Activated naive CD8-positive, alpha-beta T cell treated with anti-CD3 and anti-CD28 coated beads, Interleukin-2, amount 50 U/mL, for 24 hours (primary cell): ENCODE measurements at regions not wholly inside any gene's neighbourhood (a gene's known extent, or its start where the extent isn't known, plus 50 kb on each side); places are given as distances from the start of the nearest gene placed in this dataset.

Experiments used
- ATAC-seq: fragments of 150-1000 bp; cut with Tn5 transposase; one replicate; pipeline ENCODE4 v1.10.0; 2021
- DNase-seq: peaks from one replicate; pipeline ENCODE4 v3.0.0; 2021
- H3K27ac Mint-ChIP-seq: one replicate; pipeline ENCODE4 v1.8.0; 2021; ENCODE audit warnings: mild to moderate bottlenecking, mixed read lengths
- H3K27me3 Mint-ChIP-seq: one replicate; pipeline ENCODE4 v1.8.0; 2021; ENCODE audit warnings: mixed read lengths
- H3K36me3 Mint-ChIP-seq: one replicate; pipeline ENCODE4 v1.8.0; 2021; ENCODE audit warnings: low read depth, mixed read lengths
- H3K4me1 Mint-ChIP-seq: one replicate; pipeline ENCODE4 v1.8.0; 2021; ENCODE audit warnings: mixed read lengths
- H3K4me3 Mint-ChIP-seq: one replicate; pipeline ENCODE4 v1.8.0; 2021; ENCODE audit warnings: mild to moderate bottlenecking, moderate library complexity, mixed read lengths
- H3K9me3 Mint-ChIP-seq: one replicate; pipeline ENCODE4 v1.8.0; 2021; ENCODE audit warnings: mixed read lengths

DNA sequence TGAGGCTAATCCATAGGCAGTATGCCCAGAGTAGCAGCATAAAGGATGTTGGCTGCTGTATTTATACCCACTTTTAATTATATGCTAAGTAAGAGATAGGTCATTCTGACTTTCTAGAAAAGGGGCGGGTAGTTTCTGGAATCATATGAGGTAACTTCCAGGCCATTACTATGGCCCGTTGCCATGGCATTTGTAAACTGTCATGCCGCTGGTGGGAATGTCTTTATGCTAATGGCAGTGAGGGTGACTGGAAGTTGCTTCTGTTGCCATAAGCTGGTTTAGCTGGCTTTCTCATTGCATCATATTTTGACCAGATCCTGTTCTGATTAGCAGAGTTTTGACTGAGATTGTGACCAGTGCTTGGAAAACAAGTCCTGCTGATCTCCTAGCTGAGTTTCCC, 929.6 kb upstream of the CDH8 start:
- no peak for DNase-seq
- H3K27ac Mint-ChIP-seq, result no peak overlapping the region
- H3K36me3 Mint-ChIP-seq, result no peaks in the 10 kb centered on the region
- H3K27me3 Mint-ChIP-seq, result no peaks in the 10 kb centered on the region
- no peak for ATAC-seq
- H3K4me1 Mint-ChIP-seq, result no peaks in the 10 kb centered on the region
- peaks cover 3% of the 10 kb centered on the region for H3K9me3 Mint-ChIP-seq
- no peak overlapping the region for H3K4me3 Mint-ChIP-seq

- DNase-seq, result no peak
- Mint-ChIP-seq H3K4me3 (no peak overlapping the region), H3K36me3 (no peaks in the 10 kb centered on the region)
Observed at GRCh38 chr16:62963846-62964245, 927.6 kb upstream of the CDH8 start.

GRCh38 chr16:62955033-62955349, 918.8 kb upstream of the CDH8 start:
- Mint-ChIP-seq H3K36me3 (no peaks in the 10 kb centered on the region), H3K27ac (no peak overlapping the region), H3K27me3 (no peaks in the 10 kb centered on the region), H3K4me3 (no peak overlapping the region), H3K9me3 (peaks cover 23% of the 10 kb centered on the region), H3K4me1 (no peaks in the 10 kb centered on the region)
- DNase-seq (no peak), ATAC-seq (no peak)

More at GRCh38 chr16:62963846-62964245, 927.6 kb upstream of the CDH8 start:
- ATAC-seq, result no peak
- no peak overlapping the region for H3K27ac Mint-ChIP-seq
- no peaks in the 10 kb centered on the region for H3K4me1 Mint-ChIP-seq
- peaks cover 15% of the 10 kb centered on the region for H3K9me3 Mint-ChIP-seq
- no peaks in the 10 kb centered on the region for H3K27me3 Mint-ChIP-seq

DNA sequence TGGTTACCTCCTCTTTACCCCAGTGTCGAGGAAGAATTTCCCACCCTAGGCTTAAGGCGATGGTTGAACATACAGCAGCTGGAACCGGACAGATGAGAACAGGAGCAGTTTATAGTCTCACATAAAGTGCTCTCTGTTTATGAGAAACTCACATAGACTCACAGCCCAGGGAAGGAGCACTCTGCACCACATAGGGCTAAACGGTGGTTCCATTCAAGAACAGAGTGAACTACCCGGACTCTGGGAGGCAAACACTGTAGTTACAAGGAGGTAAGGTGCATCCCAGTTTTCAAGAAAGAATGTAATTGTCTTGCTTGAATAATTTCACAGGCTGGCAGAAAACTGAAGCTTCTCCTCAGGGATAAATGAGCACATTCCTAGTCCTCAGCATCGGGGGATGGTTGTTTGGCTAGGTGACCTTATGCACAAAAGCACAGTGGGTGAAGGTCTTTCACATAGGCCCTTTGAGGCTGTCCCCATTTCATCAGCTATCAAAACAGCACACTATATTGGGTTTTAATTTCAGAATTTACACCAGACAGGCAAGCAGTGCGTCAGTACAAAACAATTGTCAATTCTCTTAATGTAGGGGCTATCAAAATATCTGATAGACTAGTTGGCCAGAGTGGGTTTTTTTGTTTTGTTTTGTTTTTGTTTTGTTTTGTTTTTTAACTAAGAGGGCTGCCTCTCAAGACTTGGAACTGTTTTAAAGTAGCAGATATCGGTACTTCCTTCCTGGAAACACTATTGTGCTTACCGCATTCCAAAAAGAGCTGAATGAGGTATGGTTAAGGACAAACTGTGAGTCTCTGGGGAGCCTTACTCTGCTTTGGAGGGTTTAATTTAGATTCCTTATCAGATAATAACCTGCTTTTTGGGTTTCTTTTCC, 918.1 kb upstream of the CDH8 start:
- ATAC-seq, result no peak

DNA sequence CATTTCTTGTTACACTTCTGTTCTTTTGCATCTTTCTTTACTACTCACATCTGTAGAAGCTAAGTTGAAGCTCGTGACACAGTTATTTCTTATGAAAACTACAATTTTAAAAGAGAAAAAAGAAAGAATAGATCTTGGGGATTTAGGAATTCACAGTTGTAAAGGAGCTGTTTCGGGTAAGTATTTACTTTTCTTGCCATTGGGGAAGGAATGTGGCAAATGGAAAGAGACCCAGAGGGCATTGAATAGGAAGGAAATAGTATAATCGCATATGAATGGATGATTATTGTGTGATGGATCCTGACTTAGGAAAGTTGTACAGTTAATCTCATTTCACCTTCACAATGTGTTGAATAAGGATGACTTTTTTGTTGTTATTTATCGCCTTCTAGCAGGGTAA, 914.1 kb upstream of the CDH8 start:
- no peak for ATAC-seq
- no peaks in the 10 kb centered on the region for H3K36me3 Mint-ChIP-seq
- DNase-seq, result no peak

More for the DNA sequence above, 918.1 kb upstream of the CDH8 start:
- DNase-seq, result no peak
- Mint-ChIP-seq H3K27me3 (no peaks in the 10 kb centered on the region), H3K9me3 (peaks cover 17% of the 10 kb centered on the region), H3K36me3 (no peaks in the 10 kb centered on the region), H3K4me3 (no peak overlapping the region), H3K27ac (no peak overlapping the region), H3K4me1 (no peaks in the 10 kb centered on the region)

DNA sequence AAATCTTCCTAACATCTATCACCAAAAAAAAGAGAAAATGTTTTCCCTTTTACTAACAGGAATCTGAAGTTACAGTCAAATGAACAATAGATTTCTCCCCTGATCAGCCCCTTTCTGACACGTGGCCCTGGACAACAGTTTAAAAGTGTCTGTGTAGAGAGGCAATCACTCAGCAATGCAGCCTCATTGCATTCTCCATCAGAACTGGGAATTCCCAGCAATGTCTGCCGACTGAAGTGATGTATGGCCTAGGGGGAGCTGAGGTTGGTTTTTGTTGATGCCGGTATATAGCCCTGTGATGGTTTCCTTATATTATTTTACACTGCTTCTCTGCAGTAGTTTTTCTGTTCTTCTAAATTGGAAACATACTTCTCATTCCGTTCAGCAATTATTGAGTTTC, 904.3 kb upstream of the CDH8 start:
- no peaks in the 10 kb centered on the region for H3K27me3 Mint-ChIP-seq
- H3K36me3 Mint-ChIP-seq, result no peaks in the 10 kb centered on the region
- no peak for ATAC-seq
- H3K9me3 Mint-ChIP-seq, result peaks cover 11% of the 10 kb centered on the region
- H3K4me1 Mint-ChIP-seq, result no peaks in the 10 kb centered on the region
- no peak for DNase-seq
- no peak overlapping the region for H3K4me3 Mint-ChIP-seq
- no peak overlapping the region for H3K27ac Mint-ChIP-seq

More for the DNA sequence above, 914.1 kb upstream of the CDH8 start:
- H3K4me3 Mint-ChIP-seq, result no peak overlapping the region
- no peaks in the 10 kb centered on the region for H3K27me3 Mint-ChIP-seq
- H3K27ac Mint-ChIP-seq, result no peak overlapping the region
- no peaks in the 10 kb centered on the region for H3K4me1 Mint-ChIP-seq
- H3K9me3 Mint-ChIP-seq, result peaks cover 18% of the 10 kb centered on the region

- ATAC-seq (no peak), DNase-seq (no peak)
- no peaks in the 10 kb centered on the region for H3K27me3 Mint-ChIP-seq
- no peak overlapping the region for H3K4me3 Mint-ChIP-seq
- no peaks in the 10 kb centered on the region for H3K36me3 Mint-ChIP-seq
- H3K27ac Mint-ChIP-seq, result no peak overlapping the region
- H3K4me1 Mint-ChIP-seq, result no peaks in the 10 kb centered on the region
- peaks cover 10% of the 10 kb centered on the region for H3K9me3 Mint-ChIP-seq
Observed at GRCh38 chr16:62939687-62940086, 903.4 kb upstream of the CDH8 start.

DNA sequence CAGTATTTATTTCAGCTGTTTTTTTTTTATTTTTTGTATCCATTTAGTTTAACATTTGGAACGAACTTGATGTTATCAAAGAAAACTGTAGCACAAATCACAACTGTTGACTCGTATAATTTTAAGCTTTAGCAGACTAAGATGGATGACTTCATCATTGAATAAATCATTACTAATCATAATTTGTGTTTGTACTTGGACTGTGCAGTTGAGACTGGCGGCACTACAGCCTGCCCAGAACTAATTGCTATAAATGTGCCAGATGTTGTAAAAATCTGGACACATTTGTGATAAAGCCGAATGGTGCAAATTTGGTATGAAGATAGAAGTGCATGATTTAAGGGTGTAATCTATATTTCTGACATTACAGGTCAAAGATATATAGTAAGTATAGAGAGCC, 897.7 kb upstream of the CDH8 start:
- H3K27me3 Mint-ChIP-seq, result no peaks in the 10 kb centered on the region
- DNase-seq (no peak), ATAC-seq (no peak)
- H3K9me3 Mint-ChIP-seq, result peaks cover 3% of the 10 kb centered on the region
- no peak overlapping the region for H3K4me3 Mint-ChIP-seq
- H3K4me1 Mint-ChIP-seq, result no peaks in the 10 kb centered on the region
- H3K27ac Mint-ChIP-seq, result no peak overlapping the region
- no peaks in the 10 kb centered on the region for H3K36me3 Mint-ChIP-seq

DNA sequence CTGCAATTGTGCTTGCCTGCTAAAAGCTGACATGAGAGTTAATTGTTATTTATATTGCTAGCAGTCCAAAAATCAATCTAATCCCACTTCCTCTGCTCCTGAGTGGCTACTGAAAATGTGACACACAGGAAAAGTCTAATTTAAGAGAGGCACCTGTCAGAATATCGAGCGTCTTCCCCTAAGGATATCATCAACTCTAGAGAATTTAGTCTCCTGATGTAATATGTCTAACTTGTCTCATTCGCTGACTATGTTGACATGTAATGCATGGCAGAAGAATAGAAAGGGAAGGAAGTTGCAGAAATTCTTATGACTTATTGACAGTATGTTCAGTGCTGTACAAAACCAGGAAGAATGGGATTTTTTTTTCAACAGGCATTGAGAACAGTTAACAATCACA, 893.4 kb upstream of the CDH8 start:
- no peak for DNase-seq
- H3K36me3 Mint-ChIP-seq, result no peaks in the 10 kb centered on the region
- H3K4me3 Mint-ChIP-seq, result no peak overlapping the region
- no peaks in the 10 kb centered on the region for H3K27me3 Mint-ChIP-seq
- H3K9me3 Mint-ChIP-seq, result peaks cover 11% of the 10 kb centered on the region
- ATAC-seq, result no peak
- H3K27ac Mint-ChIP-seq, result no peak overlapping the region
- H3K4me1 Mint-ChIP-seq, result no peaks in the 10 kb centered on the region

DNA sequence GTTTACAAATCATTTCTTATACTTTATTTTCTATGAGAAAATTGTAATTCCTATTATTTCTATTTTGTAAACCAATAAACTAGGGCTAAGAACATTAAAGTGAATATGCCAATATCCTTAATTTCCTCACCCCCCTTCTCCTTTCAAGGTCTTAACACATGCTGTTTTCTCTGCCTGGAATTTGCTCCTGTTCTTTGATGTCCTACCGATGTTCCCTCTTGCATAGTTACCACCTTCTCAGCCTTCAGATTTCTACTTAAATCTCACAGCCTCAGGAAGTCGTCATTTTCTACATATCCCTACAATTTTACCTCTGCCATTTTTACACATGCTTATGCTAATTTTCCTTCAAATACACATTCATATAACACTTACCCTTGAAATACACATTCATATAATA, 890.9 kb upstream of the CDH8 start:
- H3K27ac Mint-ChIP-seq, result no peak overlapping the region
- no peaks in the 10 kb centered on the region for H3K27me3 Mint-ChIP-seq
- peaks cover 18% of the 10 kb centered on the region for H3K9me3 Mint-ChIP-seq
- no peaks in the 10 kb centered on the region for H3K36me3 Mint-ChIP-seq
- no peak overlapping the region for H3K4me3 Mint-ChIP-seq
- DNase-seq (no peak), ATAC-seq (no peak)
- no peaks in the 10 kb centered on the region for H3K4me1 Mint-ChIP-seq

GRCh38 chr16:62926121-62926801, 890.0 kb upstream of the CDH8 start:
- DNase-seq, result no peak
- Mint-ChIP-seq H3K4me1 (no peaks in the 10 kb centered on the region), H3K4me3 (no peak overlapping the region), H3K27me3 (no peaks in the 10 kb centered on the region), H3K9me3 (peaks cover 18% of the 10 kb centered on the region), H3K27ac (no peak overlapping the region), H3K36me3 (no peaks in the 10 kb centered on the region)
- no peak for ATAC-seq

DNA sequence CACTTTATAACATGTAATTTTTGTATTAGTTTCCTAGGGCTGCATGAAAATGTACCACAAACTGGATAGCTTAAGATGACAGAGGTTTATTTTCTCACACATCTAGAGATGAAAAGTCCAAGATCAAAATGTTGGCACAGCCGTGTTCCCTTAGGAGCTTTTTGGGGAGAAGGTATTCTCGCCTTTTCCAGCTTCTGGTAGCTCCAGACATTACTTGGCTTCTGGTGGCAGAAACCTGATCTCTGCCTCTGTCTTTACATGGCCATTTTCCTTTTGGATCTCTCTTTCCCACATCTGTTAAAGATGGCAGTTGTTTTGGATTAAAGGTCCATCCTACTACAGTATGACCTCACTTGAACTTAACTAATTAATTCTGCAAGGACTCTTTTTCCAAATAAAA, 885.7 kb upstream of the CDH8 start:
- no peaks in the 10 kb centered on the region for H3K27me3 Mint-ChIP-seq
- ATAC-seq (no peak), DNase-seq (no peak)
- H3K4me3 Mint-ChIP-seq, result no peak overlapping the region
- no peak overlapping the region for H3K27ac Mint-ChIP-seq
- no peaks in the 10 kb centered on the region for H3K36me3 Mint-ChIP-seq
- H3K9me3 Mint-ChIP-seq, result peaks cover 22% of the 10 kb centered on the region
- no peaks in the 10 kb centered on the region for H3K4me1 Mint-ChIP-seq

- H3K9me3 Mint-ChIP-seq, result peaks cover 38% of the 10 kb centered on the region
- DNase-seq (no peak), ATAC-seq (no peak)
- H3K27me3 Mint-ChIP-seq, result no peaks in the 10 kb centered on the region
- H3K36me3 Mint-ChIP-seq, result no peaks in the 10 kb centered on the region
- no peaks in the 10 kb centered on the region for H3K4me1 Mint-ChIP-seq
- H3K27ac Mint-ChIP-seq, result no peak overlapping the region
- H3K4me3 Mint-ChIP-seq, result no peak overlapping the region
Observed at GRCh38 chr16:62913924-62914323, 877.7 kb upstream of the CDH8 start.

- Mint-ChIP-seq H3K4me1 (no peaks in the 10 kb centered on the region), H3K27me3 (no peaks in the 10 kb centered on the region), H3K27ac (no peak overlapping the region), H3K36me3 (no peaks in the 10 kb centered on the region), H3K9me3 (peaks cover 36% of the 10 kb centered on the region), H3K4me3 (no peak overlapping the region)
- no peak for ATAC-seq
- DNase-seq, result no peak
Observed at GRCh38 chr16:62913333-62913732, 877.1 kb upstream of the CDH8 start.

- Mint-ChIP-seq H3K4me1 (no peaks in the 10 kb centered on the region), H3K36me3 (no peaks in the 10 kb centered on the region), H3K4me3 (no peak overlapping the region), H3K27ac (no peak overlapping the region), H3K9me3 (peaks cover 33% of the 10 kb centered on the region), H3K27me3 (no peaks in the 10 kb centered on the region)
- ATAC-seq, result no peak
- DNase-seq, result no peak
Observed at GRCh38 chr16:62909597-62909996, 873.4 kb upstream of the CDH8 start.
